22Rv1 (cell line): ENCODE measurements at regions not wholly inside any gene's neighbourhood (a gene's known extent, or its start where the extent isn't known, plus 50 kb on each side); places are given as distances from the start of the nearest gene placed in this dataset.

Experiments used
- ZFX ChIP-seq: fragments of 450-650 bp; IDR thresholded peaks from 2 replicates; pipeline ENCODE4 v1.6.1; 2017; ENCODE audit warnings: antibody characterized with exemption, borderline replicate concordance
- TF ChIP-seq, protein P1 (sequence below): fragments of 450-650 bp; IDR thresholded peaks from 2 replicates; pipeline ENCODE4 v1.5.1; 2017; ENCODE audit warnings: mild to moderate bottlenecking

- TF ChIP-seq, protein P1, sequence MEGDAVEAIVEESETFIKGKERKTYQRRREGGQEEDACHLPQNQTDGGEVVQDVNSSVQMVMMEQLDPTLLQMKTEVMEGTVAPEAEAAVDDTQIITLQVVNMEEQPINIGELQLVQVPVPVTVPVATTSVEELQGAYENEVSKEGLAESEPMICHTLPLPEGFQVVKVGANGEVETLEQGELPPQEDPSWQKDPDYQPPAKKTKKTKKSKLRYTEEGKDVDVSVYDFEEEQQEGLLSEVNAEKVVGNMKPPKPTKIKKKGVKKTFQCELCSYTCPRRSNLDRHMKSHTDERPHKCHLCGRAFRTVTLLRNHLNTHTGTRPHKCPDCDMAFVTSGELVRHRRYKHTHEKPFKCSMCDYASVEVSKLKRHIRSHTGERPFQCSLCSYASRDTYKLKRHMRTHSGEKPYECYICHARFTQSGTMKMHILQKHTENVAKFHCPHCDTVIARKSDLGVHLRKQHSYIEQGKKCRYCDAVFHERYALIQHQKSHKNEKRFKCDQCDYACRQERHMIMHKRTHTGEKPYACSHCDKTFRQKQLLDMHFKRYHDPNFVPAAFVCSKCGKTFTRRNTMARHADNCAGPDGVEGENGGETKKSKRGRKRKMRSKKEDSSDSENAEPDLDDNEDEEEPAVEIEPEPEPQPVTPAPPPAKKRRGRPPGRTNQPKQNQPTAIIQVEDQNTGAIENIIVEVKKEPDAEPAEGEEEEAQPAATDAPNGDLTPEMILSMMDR: no peak
- TF ChIP-seq ZFX: no peak
Measured at GRCh38 chr7:24110056-24110455, 173.9 kb upstream of the NPY start.
